H1 (cell line): ENCODE measurements at regions not wholly inside any gene's neighbourhood (a gene's known extent, or its start where the extent isn't known, plus 50 kb on each side); places are given as distances from the start of the nearest gene placed in this dataset.

Experiments used
- HDAC2 ChIP-seq, 2 experiments: fragments of 300-600 bp in 1 of 2; sonication (generic) in 1 of 2; IDR thresholded peaks; 2 replicates each; pipeline ENCODE4 v1.6.1; 2011 to 2012; ENCODE audit warnings: low read depth in 2 of 2, low read length in 2 of 2, mild to moderate bottlenecking in 2 of 2, moderate library complexity in 2 of 2, borderline replicate concordance in 1 of 2, inconsistent platforms in 1 of 2
- POLR2A ChIP-seq, 2 experiments: IDR thresholded peaks; 1 replicate in 1 of 2; 2 replicates in 1 of 2; pipeline ENCODE4 v1.6.1; 2011; ENCODE audit warnings: low read depth in 2 of 2, low read length in 2 of 2, mild to moderate bottlenecking in 2 of 2; ENCODE audit errors: control extremely low read depth in 1 of 2
- SIN3A ChIP-seq, 2 experiments: IDR thresholded peaks in 1 of 2; conservative IDR thresholded peaks in 1 of 2; 2 replicates each; pipeline ENCODE4 v1.6.1; 2011 to 2012; ENCODE audit warnings: low read length in 2 of 2, improper control_type of control experiment in 1 of 2, low read depth in 1 of 2, mild to moderate bottlenecking in 1 of 2
- USF2 ChIP-seq: IDR thresholded peaks from 2 replicates; pipeline ENCODE4 v1.6.1; 2011; ENCODE audit warnings: low read length, improper control_type of control experiment

GRCh38 chr7:25864943-25865751 lies 286.9 kb upstream of the NFE2L3 start (continued):
- TF ChIP-seq SIN3A (conservative IDR thresholded peaks at IDR 0.05 in 1 of 2, IDR thresholded peaks at IDR 0.05 in 1 of 2; ENCODE audit: low read depth in 1 of 2, low read length in 2 of 2) (no peak), POLR2A (IDR thresholded peaks at IDR 0.05; ENCODE audit: control extremely low read depth in 1 of 2, low read depth in 2 of 2, low read length in 2 of 2) (no peak), USF2 (no peak), HDAC2 (IDR thresholded peaks at IDR 0.05; ENCODE audit: borderline replicate concordance in 1 of 2, low read depth in 2 of 2, low read length in 2 of 2) (no peak)
